ENCODE measurements at regions not wholly inside any gene's neighbourhood (a gene's known extent, or its start where the extent isn't known, plus 50 kb on each side); places are given as distances from the start of the nearest gene placed in this dataset.

DNA sequence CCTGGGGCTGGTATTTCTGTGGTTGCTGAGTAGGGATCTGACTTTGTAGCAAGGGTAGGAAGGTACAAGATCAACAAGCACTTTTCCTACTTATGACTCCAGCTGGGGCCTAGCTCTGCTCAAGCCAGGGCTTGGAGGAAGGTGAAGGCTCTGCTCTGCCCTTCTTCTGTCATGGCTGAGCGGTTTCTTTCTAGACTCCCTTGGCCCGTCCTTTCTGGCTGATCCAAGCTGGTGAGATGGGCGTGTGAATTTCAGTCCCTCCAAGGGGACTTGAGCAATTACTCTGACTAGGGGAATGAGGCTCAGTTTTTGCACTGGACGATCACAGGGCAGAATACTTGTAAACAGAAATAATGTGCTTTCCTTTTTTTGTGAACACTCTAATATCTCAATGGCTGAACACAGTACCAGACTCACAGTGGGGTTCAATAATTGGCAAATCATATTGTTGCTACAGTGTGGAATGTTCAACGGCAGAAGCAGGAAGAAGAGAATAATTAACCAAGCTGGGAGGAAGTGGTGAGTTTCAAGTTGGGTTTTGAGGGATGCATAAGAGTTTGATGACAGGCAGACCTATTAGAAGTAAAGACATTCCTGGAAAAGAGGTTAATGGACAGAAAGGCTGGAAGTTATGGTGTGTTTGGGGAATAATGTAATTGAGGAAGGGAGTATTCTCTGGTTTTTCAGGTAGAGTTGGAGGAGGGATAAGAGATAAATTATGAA lies 507.6 kb downstream of the MIAT start:
- in situ Hi-C loops (cut with HindIII; ENCODE audit: low pct_unique_long_range_greater_than_20kb, low sequenced_read_pairs), result no loop called here
- no peak for TF ChIP-seq JUND (IDR thresholded peaks at IDR 0.05; ENCODE audit: low read depth)
- no peak for DNase-seq (ENCODE audit: low read depth in 1 of 2, low spot score in 1 of 2)

GRCh38 chr22:27168681-27169080 lies 511.3 kb downstream of the MIAT start:
- TF ChIP-seq JUND (IDR thresholded peaks at IDR 0.05; ENCODE audit: low read depth), result no peak
- no peak for DNase-seq (ENCODE audit: low read depth in 1 of 2, low spot score in 1 of 2)
- in situ Hi-C loops (cut with HindIII; ENCODE audit: low pct_unique_long_range_greater_than_20kb, low sequenced_read_pairs), result no loop called here

GRCh38 chr22:27170491-27170890 lies 513.1 kb downstream of the MIAT start:
- no peak for TF ChIP-seq JUND (IDR thresholded peaks at IDR 0.05; ENCODE audit: low read depth)
- no peak for DNase-seq (ENCODE audit: low read depth in 1 of 2, low spot score in 1 of 2)
- in situ Hi-C loops (cut with HindIII; ENCODE audit: low pct_unique_long_range_greater_than_20kb, low sequenced_read_pairs), result no loop called here

DNA sequence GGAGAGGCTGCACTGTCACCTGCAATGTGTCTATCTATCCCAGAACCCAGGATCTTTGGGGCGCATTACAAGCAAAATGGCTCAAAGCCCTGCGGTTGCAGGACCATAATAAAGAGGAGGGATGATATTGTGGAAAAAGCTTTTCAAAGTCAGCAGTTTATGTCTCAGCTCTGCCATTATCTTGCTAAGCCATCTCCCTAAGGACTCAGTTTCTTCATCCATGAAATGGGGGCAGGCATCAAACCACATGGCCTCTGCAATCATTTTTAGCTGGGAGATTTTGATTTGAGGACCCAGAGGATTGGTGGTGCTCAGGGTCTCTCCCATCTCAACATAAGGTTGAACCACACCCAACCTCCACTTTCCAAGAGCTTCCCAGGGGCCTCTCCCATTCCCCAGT lies 513.8 kb downstream of the MIAT start:
- no peak for TF ChIP-seq JUND (IDR thresholded peaks at IDR 0.05; ENCODE audit: low read depth)
- DNase-seq (ENCODE audit: low read depth in 1 of 2, low spot score in 1 of 2), result no peak
- in situ Hi-C loops (cut with HindIII; ENCODE audit: low pct_unique_long_range_greater_than_20kb, low sequenced_read_pairs), result no loop called here

DNA sequence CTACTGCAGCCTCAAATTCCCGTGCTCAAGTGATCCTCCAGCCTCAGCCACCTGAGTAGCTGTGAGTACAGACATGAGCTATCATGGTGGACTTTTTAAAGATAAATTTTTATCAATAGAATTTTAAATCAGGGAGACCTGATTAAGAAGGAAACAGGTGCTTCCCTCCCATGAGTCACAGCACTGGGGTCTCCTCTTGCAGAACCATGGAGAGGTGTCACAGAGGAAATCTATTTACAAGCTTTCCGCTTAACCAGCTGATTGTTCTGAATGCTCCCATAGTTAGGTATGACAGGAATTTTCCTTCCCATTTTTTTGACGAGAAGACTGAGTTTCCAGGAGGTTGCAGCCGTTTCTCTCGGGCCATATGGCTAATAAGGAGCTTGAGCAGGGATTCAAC lies 516.1 kb downstream of the MIAT start:
- in situ Hi-C loops (cut with HindIII; ENCODE audit: low pct_unique_long_range_greater_than_20kb, low sequenced_read_pairs), result no loop called here
- no peak for DNase-seq (ENCODE audit: low read depth in 1 of 2, low spot score in 1 of 2)
- TF ChIP-seq JUND (IDR thresholded peaks at IDR 0.05; ENCODE audit: low read depth), result no peak

- peak in 1 of 2 experiments; percentile 15 for DNase-seq (ENCODE audit: low read depth in 1 of 2, low spot score in 1 of 2)
- in situ Hi-C loops (cut with HindIII; ENCODE audit: low pct_unique_long_range_greater_than_20kb, low sequenced_read_pairs), result no loop called here
- no peak for TF ChIP-seq JUND (IDR thresholded peaks at IDR 0.05; ENCODE audit: low read depth)
These were observed 517.8 kb downstream of the MIAT start for GRCh38 chr22:27175021-27175838.

- no peak for TF ChIP-seq JUND (IDR thresholded peaks at IDR 0.05; ENCODE audit: low read depth)
- in situ Hi-C loops (cut with HindIII; ENCODE audit: low pct_unique_long_range_greater_than_20kb, low sequenced_read_pairs), result no loop called here
- DNase-seq (ENCODE audit: low read depth in 1 of 2, low spot score in 1 of 2), result no peak
These were observed 518.6 kb downstream of the MIAT start for GRCh38 chr22:27175974-27176373.

DNA sequence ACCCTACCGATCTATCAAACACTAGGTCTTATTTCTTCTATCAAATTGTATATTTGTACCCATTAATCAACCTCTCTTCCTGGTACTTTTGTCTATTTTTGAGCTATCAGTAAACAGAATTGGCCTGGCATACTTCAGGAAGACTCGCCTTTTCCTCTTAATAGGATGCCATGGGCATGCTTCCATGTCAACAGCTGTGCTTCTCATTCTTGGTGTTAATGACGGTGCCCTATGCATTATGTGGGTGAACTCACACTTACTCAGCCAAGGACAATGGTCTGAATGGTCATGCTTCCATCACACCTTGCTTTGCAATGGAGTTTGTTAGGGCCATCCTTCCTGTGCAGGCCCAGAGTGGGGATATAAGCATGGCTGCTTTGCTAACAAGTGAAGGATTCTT lies 521.8 kb downstream of the MIAT start:
- TF ChIP-seq JUND (IDR thresholded peaks at IDR 0.05; ENCODE audit: low read depth), result no peak
- in situ Hi-C loops (cut with HindIII; ENCODE audit: low pct_unique_long_range_greater_than_20kb, low sequenced_read_pairs), result no loop called here
- no peak for DNase-seq (ENCODE audit: low read depth in 1 of 2, low spot score in 1 of 2)

DNA sequence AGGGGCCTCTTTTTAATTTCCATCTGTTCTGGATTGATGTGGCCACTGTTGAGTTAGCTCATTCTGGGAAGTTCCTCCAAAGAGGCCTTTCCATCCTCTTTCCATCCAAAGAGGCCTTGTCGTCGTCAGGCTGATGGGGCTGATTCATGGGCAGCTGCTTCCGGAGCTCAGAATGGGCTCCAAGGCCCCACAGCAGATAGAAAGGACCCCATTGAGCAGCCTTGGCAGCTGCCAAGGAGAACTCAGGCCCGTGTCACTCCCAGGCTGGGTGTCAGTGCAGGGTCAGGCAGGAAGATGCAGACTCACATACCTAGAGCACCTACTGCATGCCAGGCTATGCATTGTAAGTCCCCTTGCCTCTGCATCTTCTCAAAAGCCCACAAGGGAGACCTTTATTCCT lies 524.1 kb downstream of the MIAT start:
- no peak for TF ChIP-seq JUND (IDR thresholded peaks at IDR 0.05; ENCODE audit: low read depth)
- no peak for DNase-seq (ENCODE audit: low read depth in 1 of 2, low spot score in 1 of 2)
- in situ Hi-C loops (cut with HindIII; ENCODE audit: low pct_unique_long_range_greater_than_20kb, low sequenced_read_pairs), result no loop called here

DNA sequence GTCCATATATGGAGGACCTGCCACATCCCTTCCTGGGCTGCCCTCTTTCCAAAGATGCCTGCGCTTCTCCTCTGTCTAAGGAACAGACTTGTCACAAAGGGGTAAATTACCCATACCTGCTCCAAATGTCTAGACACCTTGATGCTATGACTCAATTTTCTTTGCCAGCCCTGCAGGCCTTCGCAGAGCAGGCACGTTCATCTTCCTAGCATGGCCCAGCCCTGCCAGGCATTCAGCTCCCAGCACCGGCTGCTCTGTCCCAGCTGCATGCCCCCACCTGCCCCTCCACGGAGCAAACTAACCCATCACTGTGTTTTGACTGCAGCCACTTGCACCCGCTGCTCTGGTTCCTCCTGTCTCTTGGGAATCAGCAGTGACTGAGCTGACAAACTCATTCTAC lies 526.1 kb downstream of the MIAT start:
- no peak for TF ChIP-seq JUND (IDR thresholded peaks at IDR 0.05; ENCODE audit: low read depth)
- in situ Hi-C loops (cut with HindIII; ENCODE audit: low pct_unique_long_range_greater_than_20kb, low sequenced_read_pairs), result no loop called here
- DNase-seq (ENCODE audit: low read depth in 1 of 2, low spot score in 1 of 2), result no peak

- no peak for DNase-seq (ENCODE audit: low read depth in 1 of 2, low spot score in 1 of 2)
- TF ChIP-seq JUND (IDR thresholded peaks at IDR 0.05; ENCODE audit: low read depth), result no peak
- in situ Hi-C loops (cut with HindIII; ENCODE audit: low pct_unique_long_range_greater_than_20kb, low sequenced_read_pairs), result no loop called here
These were observed 527.8 kb downstream of the MIAT start for GRCh38 chr22:27185099-27185709.

DNA sequence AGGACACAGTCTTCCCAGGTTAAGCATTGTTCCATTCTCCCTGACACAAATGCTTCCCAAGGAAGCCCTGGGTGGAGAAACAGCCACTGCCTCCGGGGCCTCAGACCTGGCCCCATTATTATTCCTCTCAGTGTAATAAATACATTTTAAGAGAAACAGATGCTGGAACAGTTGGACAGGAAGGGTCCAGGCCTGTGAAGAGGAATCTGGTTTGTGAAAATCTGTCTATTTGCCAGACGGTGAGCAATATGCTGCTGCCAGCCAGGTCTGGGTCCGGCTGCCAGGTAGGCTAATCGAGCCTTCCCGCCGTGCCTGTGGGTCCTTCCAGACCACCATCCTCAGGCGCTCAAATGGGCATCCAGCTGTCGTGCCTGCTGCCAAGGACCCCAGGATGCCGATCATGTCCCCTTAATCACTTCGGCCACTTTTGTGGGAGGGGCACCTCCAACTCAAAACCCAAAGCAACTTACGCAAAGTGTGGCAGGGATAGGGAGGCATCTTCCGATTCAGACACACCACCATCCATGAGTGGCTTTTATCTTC lies 528.4 kb downstream of the MIAT start:
- TF ChIP-seq JUND (IDR thresholded peaks at IDR 0.05; ENCODE audit: low read depth), result no peak
- in situ Hi-C loops (cut with HindIII; ENCODE audit: low pct_unique_long_range_greater_than_20kb, low sequenced_read_pairs), result no loop called here
- no peak for DNase-seq (ENCODE audit: low read depth in 1 of 2, low spot score in 1 of 2)

DNA sequence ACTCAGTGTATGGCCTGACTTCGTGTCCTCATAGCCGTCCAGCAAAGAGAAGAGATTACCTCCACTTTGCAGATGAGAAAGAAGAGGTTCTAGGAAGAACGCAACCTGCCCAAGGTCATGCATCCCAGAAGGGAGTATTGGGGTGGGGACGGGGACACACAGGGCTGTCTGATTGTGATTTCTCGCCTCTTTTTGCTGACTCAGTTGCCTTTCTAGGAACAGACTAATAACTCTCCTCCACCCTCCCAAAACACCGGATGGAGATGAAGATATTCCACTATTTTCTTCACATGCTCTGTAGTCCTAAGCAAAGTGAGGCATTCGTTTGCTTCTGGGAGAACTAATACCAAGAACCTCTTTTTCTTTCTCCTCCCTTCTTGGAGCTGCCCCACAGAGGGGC lies 529.3 kb downstream of the MIAT start:
- in situ Hi-C loops (cut with HindIII; ENCODE audit: low pct_unique_long_range_greater_than_20kb, low sequenced_read_pairs), result no loop called here
- no peak for DNase-seq (ENCODE audit: low read depth in 1 of 2, low spot score in 1 of 2)
- TF ChIP-seq JUND (IDR thresholded peaks at IDR 0.05; ENCODE audit: low read depth), result no peak
